Natural killer cell (primary cell): ENCODE measurements at regions not wholly inside any gene's neighbourhood (a gene's known extent, or its start where the extent isn't known, plus 50 kb on each side); places are given as distances from the start of the nearest gene placed in this dataset.

ENCODE experiments used
- ATAC-seq, 3 donors: fragments of 150-1000 bp in 2 of 3; fragments of 200-7000 bp in 1 of 3; cut with Tn5 transposase; 1 replicate in 1 of 3; 2 replicates in 2 of 3; pipeline ENCODE4 v1.10.0; 2021; ENCODE audit warnings: mild to moderate bottlenecking in 2 of 3, moderate library complexity in 2 of 3
- DNase-seq, 2 donors: peaks; one replicate each; pipeline versions ENCODE4 v3.0.0 to v3.0.0-alpha.2; 2013 to 2021; ENCODE audit warnings: mixed read lengths in 1 of 2
- H3K27ac ChIP-seq: one replicate; pipeline ENCODE4 v1.5.1; 2013; ENCODE audit warnings: mild to moderate bottlenecking, low read length
- H3K27me3 ChIP-seq: one replicate; pipeline ENCODE4 v1.6.1; 2013; ENCODE audit warnings: low read length; ENCODE audit not compliant: control insufficient read depth, insufficient read depth
- H3K36me3 ChIP-seq: one replicate; pipeline ENCODE4 v1.6.1; 2013; ENCODE audit warnings: low read length; ENCODE audit not compliant: control insufficient read depth, insufficient read depth
- H3K4me1 ChIP-seq: one replicate; pipeline ENCODE4 v1.6.1; 2013; ENCODE audit warnings: low read length; ENCODE audit not compliant: control insufficient read depth, insufficient read depth
- H3K4me3 ChIP-seq: one replicate; pipeline ENCODE4 v1.5.1; 2013; ENCODE audit warnings: low read length
- H3K9me3 ChIP-seq: one replicate; pipeline ENCODE4 v1.6.1; 2013; ENCODE audit warnings: low read length; ENCODE audit not compliant: control insufficient read depth, insufficient read depth
- H3K27ac Mint-ChIP-seq, 2 donors: one replicate each; pipeline ENCODE4 v1.8.0; 2022; ENCODE audit warnings: mild to moderate bottlenecking in 2 of 2, mixed read lengths in 2 of 2, moderate library complexity in 1 of 2
- H3K27me3 Mint-ChIP-seq, 2 donors: one replicate each; pipeline ENCODE4 v1.8.0; 2022; ENCODE audit warnings: low read depth in 2 of 2, mixed read lengths in 2 of 2
- H3K36me3 Mint-ChIP-seq: one replicate; pipeline ENCODE4 v1.8.0; 2022; ENCODE audit warnings: mixed read lengths
- H3K4me1 Mint-ChIP-seq, 2 donors: one replicate each; pipeline ENCODE4 v1.8.0; 2022; ENCODE audit warnings: mixed read lengths in 2 of 2
- H3K4me3 Mint-ChIP-seq: one replicate; pipeline ENCODE4 v1.8.0; 2022; ENCODE audit warnings: mild to moderate bottlenecking, moderate library complexity, mixed read lengths
- H3K9me3 Mint-ChIP-seq, 2 donors: one replicate each; pipeline ENCODE4 v1.8.0; 2022; ENCODE audit warnings: mixed read lengths in 2 of 2
- CTCF ChIP-seq: fragments of 200-600 bp; IDR thresholded peaks from one replicate; pipeline ENCODE4 v1.8.0; 2022; ENCODE audit warnings: antibody characterized with exemption
- WGBS: methylation state at CpG from one replicate; pipeline ENCODE4 v1.1.7; 2013; ENCODE audit warnings: missing lambda C conversion rate; ENCODE audit not compliant: insufficient coverage; 5-methylcytosine and 5-hydroxymethylcytosine counted together
- intact Hi-C: fragments of 100-400 bp; cut with micrococcal nuclease; formaldehyde crosslinking; loops from one replicate; pipeline ENCODE4 v1.14.2; 2022

DNA sequence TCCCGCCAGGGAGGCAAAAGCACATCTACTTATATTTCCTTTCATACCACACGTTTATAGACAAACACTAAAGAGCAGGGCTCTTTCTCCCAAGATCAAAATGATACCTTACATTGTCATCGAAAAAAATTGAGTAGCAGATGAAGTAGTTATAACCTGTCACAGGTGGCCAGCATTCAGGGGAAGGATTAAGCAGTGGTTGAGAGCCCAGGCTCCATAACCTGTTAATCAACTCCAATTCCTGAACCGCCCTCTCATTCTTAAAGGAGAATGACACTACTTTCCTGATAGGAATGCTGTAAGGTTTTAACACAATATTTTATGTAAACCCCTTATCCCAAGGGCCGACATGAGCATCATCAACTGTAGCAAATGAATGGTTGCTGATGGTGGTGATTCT lies 268.9 kb upstream of the KCNIP4 start:
- ATAC-seq (no peak), DNase-seq (no peak)
- Mint-ChIP-seq H3K27ac (no peak overlapping the region), H3K4me3 (no peak overlapping the region), H3K27me3 (no peaks in the 10 kb centered on the region), H3K4me1 (no peaks in the 10 kb centered on the region), H3K9me3 (peaks cover 1 to 14% of the 10 kb centered on the region in 2 donors), H3K36me3 (no peaks in the 10 kb centered on the region)
- Histone ChIP-seq H3K27ac (no peak overlapping the region), H3K4me3 (no peak overlapping the region), H3K9me3 (no peaks in the 10 kb centered on the region), H3K36me3 (no peaks in the 10 kb centered on the region), H3K4me1 (no peaks in the 10 kb centered on the region), H3K27me3 (no peaks in the 10 kb centered on the region)
- TF ChIP-seq CTCF, result no peak
- intact Hi-C loops, result no loop called here
- 86% methylated on average over 3 of the region's 5 CpGs for WGBS

GRCh38 chr4:22216278-22216677 lies 267.7 kb upstream of the KCNIP4 start:
- no peak for DNase-seq
- TF ChIP-seq CTCF, result no peak

DNA sequence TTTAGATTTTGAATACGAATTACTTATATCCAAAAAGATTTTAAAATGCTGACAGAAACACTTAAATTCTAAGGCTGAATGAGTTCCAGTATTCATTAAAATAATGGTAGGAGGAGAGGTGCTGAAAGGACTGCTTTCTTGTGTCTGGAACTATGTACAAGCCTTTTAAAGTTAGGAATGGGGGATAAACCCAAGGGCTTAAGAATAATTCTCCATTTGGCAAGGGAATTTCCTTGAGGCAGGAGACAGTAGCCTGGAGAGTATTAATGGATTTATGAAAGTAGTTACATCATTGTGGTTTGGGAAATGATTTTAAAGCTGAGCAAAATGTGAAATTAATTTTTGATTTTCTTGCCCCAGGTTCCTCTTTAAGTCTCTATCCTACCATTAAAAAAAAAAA lies 266.5 kb upstream of the KCNIP4 start:
- no peaks in the 10 kb centered on the region for H3K4me1 Mint-ChIP-seq
- Histone ChIP-seq H3K27ac (no peak overlapping the region), H3K27me3 (no peaks in the 10 kb centered on the region), H3K36me3 (no peaks in the 10 kb centered on the region), H3K4me1 (no peaks in the 10 kb centered on the region), H3K9me3 (no peaks in the 10 kb centered on the region), H3K4me3 (no peak overlapping the region)
- no peak for DNase-seq
- no peaks in the 10 kb centered on the region for H3K27me3 Mint-ChIP-seq
- H3K36me3 Mint-ChIP-seq, result no peaks in the 10 kb centered on the region
- no peak for ATAC-seq
- no peak overlapping the region for H3K4me3 Mint-ChIP-seq
- intact Hi-C loops, result no loop called here
- no peak overlapping the region for H3K27ac Mint-ChIP-seq
- TF ChIP-seq CTCF, result no peak
- H3K9me3 Mint-ChIP-seq, result peaks cover 6 to 15% of the 10 kb centered on the region in 2 donors
- WGBS, result 80% methylated on average over 1 of the region's 1 CpG

More at GRCh38 chr4:22216278-22216677, 267.7 kb upstream of the KCNIP4 start:
- no peak for ATAC-seq
- Mint-ChIP-seq H3K9me3 (peaks cover 6 to 15% of the 10 kb centered on the region in 2 donors), H3K27me3 (no peaks in the 10 kb centered on the region), H3K36me3 (no peaks in the 10 kb centered on the region), H3K27ac (no peak overlapping the region), H3K4me1 (no peaks in the 10 kb centered on the region), H3K4me3 (no peak overlapping the region)
- intact Hi-C loops, result no loop called here
- Histone ChIP-seq H3K36me3 (no peaks in the 10 kb centered on the region), H3K4me1 (no peaks in the 10 kb centered on the region), H3K9me3 (no peaks in the 10 kb centered on the region), H3K27me3 (no peaks in the 10 kb centered on the region), H3K27ac (no peak overlapping the region), H3K4me3 (no peak overlapping the region)
- WGBS, result 100% methylated on average over 1 of the region's 1 CpG

GRCh38 chr4:22203711-22204011 lies 255.1 kb upstream of the KCNIP4 start:
- ATAC-seq, result no peak
- Mint-ChIP-seq H3K4me1 (no peaks in the 10 kb centered on the region), H3K36me3 (no peaks in the 10 kb centered on the region), H3K4me3 (no peak overlapping the region), H3K27me3 (no peaks in the 10 kb centered on the region), H3K27ac (no peak overlapping the region), H3K9me3 (peaks cover 0 to 2% of the 10 kb centered on the region in 2 donors)
- no CpG with 5 or more reads among the region's 1 CpG for WGBS
- Histone ChIP-seq H3K27ac (no peak overlapping the region), H3K4me1 (no peaks in the 10 kb centered on the region), H3K9me3 (no peaks in the 10 kb centered on the region), H3K27me3 (no peaks in the 10 kb centered on the region), H3K4me3 (no peak overlapping the region), H3K36me3 (no peaks in the 10 kb centered on the region)
- DNase-seq, result no peak
- no peak for TF ChIP-seq CTCF
- intact Hi-C loops, result no loop called here
